Spleen (tissue), 11 donors: ENCODE measurements at regions not wholly inside any gene's neighbourhood (a gene's known extent, or its start where the extent isn't known, plus 50 kb on each side); places are given as distances from the start of the nearest gene placed in this dataset.

ENCODE experiments used
- DNase-seq: peaks from one replicate; pipeline ENCODE4 v3.0.0-alpha.2; 2020
- H3K27ac ChIP-seq, 8 donors: fragments of 200-600 bp; sonication (generic) in 7 of 8; 1 replicate in 4 of 8; 2 replicates in 4 of 8; pipeline versions ENCODE4 v1.5.0 to v1.8.0; 2016 to 2021; ENCODE audit warnings: inconsistent platforms in 4 of 8, mild to moderate bottlenecking in 4 of 8, moderate library complexity in 1 of 8
- H3K27me3 ChIP-seq, 7 donors: fragments of 200-600 bp; sonication (generic) in 6 of 7; replicated peaks in 1 of 7; 1 replicate in 4 of 7; 2 replicates in 3 of 7; pipeline versions ENCODE4 v1.5.0 to v1.8.0; 2016 to 2021; ENCODE audit warnings: inconsistent platforms in 3 of 7, mild to moderate bottlenecking in 1 of 7
- H3K36me3 ChIP-seq, 6 donors: fragments of 200-600 bp; sonication (generic) in 5 of 6; 1 replicate in 4 of 6; 2 replicates in 2 of 6; pipeline versions ENCODE4 v1.5.0 to v1.8.0; 2016 to 2021; ENCODE audit warnings: inconsistent platforms in 2 of 6
- H3K4me1 ChIP-seq, 6 donors: fragments of 200-600 bp; sonication (generic) in 5 of 6; 1 replicate in 3 of 6; 2 replicates in 3 of 6; pipeline versions ENCODE4 v1.5.0 to v1.8.0; 2016 to 2021; ENCODE audit warnings: inconsistent platforms in 3 of 6
- H3K4me3 ChIP-seq, 8 donors: fragments of 200-600 bp; sonication (generic) in 7 of 8; 1 replicate in 4 of 8; 2 replicates in 4 of 8; pipeline versions ENCODE4 v1.5.0 to v1.8.0; 2016 to 2021; ENCODE audit warnings: inconsistent platforms in 4 of 8, mild to moderate bottlenecking in 4 of 8, moderate library complexity in 2 of 8
- H3K9me3 ChIP-seq, 8 donors: fragments of 200-600 bp; sonication (generic) in 7 of 8; 1 replicate in 4 of 8; 2 replicates in 4 of 8; pipeline versions ENCODE4 v1.5.0 to v1.8.0; 2016 to 2021; ENCODE audit warnings: inconsistent platforms in 4 of 8
- CTCF ChIP-seq, 11 experiments: fragments of 200-600 bp in 7 of 11; fragments of 450-650 bp in 4 of 11; sonication (generic) in 4 of 11; IDR thresholded peaks in 8 of 11; conservative IDR thresholded peaks in 3 of 11; 1 replicate in 7 of 11; 2 replicates in 4 of 11; pipeline versions ENCODE4 v1.4.0 to v1.8.0; 2016 to 2021; ENCODE audit warnings: antibody characterized with exemption in 11 of 11, inconsistent platforms in 4 of 11, mild to moderate bottlenecking in 1 of 11
- POLR2A ChIP-seq, 3 donors: fragments of 450-650 bp; IDR thresholded peaks; one replicate each; pipeline ENCODE4 v1.5.1; 2017; ENCODE audit warnings: antibody characterized with exemption in 3 of 3, mild to moderate bottlenecking in 1 of 3
- POLR2AphosphoS5 ChIP-seq, 3 donors: sonication (generic); formaldehyde crosslinking; IDR thresholded peaks; one replicate each; pipeline ENCODE4 v1.5.1; 2017; ENCODE audit warnings: antibody characterized with exemption in 3 of 3
- WGBS, 5 donors: extraction: QIAGEN DNeasy Blood & Tissue Kit in 3 of 5; methylation state at CpG; one replicate each; pipeline versions ENCODE4 v1.1.5 to v1.1.7; 2013 to 2018; 5-methylcytosine and 5-hydroxymethylcytosine counted together
- intact Hi-C: fragments of 100-400 bp; cut with DNase I; formaldehyde crosslinking; loops from one replicate; pipeline ENCODE4 v1.15.0; 2023; ENCODE audit warnings: low total_unique reads
- donor health status: healthy with polysubstance abuse.
- donor health status: DM: no; HTN: no; CAD: no; lungs with moderate emphysema.
- donor health status: DM: no; HTN: no; CAD: no.
- donor health status: Bipolar disorder and iron deficiency.
- donor health status: healthy.
- donor health status: DM: no; HTN: no; CAD: no.
- donor health status: DM: yes; HTN: yes; CAD: no.

GRCh38 chr14:38731962-38732361, 371.1 kb downstream of the SEC23A start:
- peaks cover 0 to 16% (median 9%) of the 10 kb centered on the region in 8 donors for H3K9me3 ChIP-seq
- no peaks in the 10 kb centered on the region for H3K36me3 ChIP-seq
- H3K4me1 ChIP-seq: no peaks in the 10 kb centered on the region
- DNase-seq: no peak
- no peak overlapping the region for H3K4me3 ChIP-seq
- no peaks in the 10 kb centered on the region for H3K27me3 ChIP-seq
- no peak overlapping the region for H3K27ac ChIP-seq
- TF ChIP-seq CTCF (IDR thresholded peaks at IDR 0.05 in 8 of 11, conservative IDR thresholded peaks at IDR 0.05 in 3 of 11): no peak
- no peak for TF ChIP-seq POLR2AphosphoS5 (IDR thresholded peaks at IDR 0.05)
- TF ChIP-seq POLR2A (IDR thresholded peaks at IDR 0.05): no peak
- 38 to 57% (median 50%) methylated on average over 1 of the region's 1 CpG for WGBS, 5 donors
- intact Hi-C loops: no loop called here

GRCh38 chr14:38730420-38730819, 372.6 kb downstream of the SEC23A start:
- Histone ChIP-seq H3K27me3 (no peaks in the 10 kb centered on the region), H3K36me3 (no peaks in the 10 kb centered on the region), H3K4me1 (no peaks in the 10 kb centered on the region), H3K4me3 (no peak overlapping the region), H3K27ac (no peak overlapping the region), H3K9me3 (peaks cover 0 to 16% (median 9%) of the 10 kb centered on the region in 8 donors)
- intact Hi-C loops: no loop called here
- TF ChIP-seq POLR2AphosphoS5 (IDR thresholded peaks at IDR 0.05) (no peak), POLR2A (IDR thresholded peaks at IDR 0.05) (no peak), CTCF (IDR thresholded peaks at IDR 0.05 in 8 of 11, conservative IDR thresholded peaks at IDR 0.05 in 3 of 11) (no peak)
- WGBS, 5 donors: 71 to 88% (median 81%) methylated on average over 3 of the region's 3 CpGs
- DNase-seq: no peak

- DNase-seq: no peak
- no peaks in the 10 kb centered on the region for H3K9me3 ChIP-seq
- H3K36me3 ChIP-seq: no peaks in the 10 kb centered on the region
- no peaks in the 10 kb centered on the region for H3K27me3 ChIP-seq
- H3K4me3 ChIP-seq: no peak overlapping the region
- no peaks in the 10 kb centered on the region for H3K4me1 ChIP-seq
- intact Hi-C loops: loop anchor here (10.0 kb wide), 1 partner anchor 137 kb away; no protein-coding TSS in a partner anchor
- 79 to 95% (median 89%) methylated on average over 6 to 12 of the region's 12 CpGs for WGBS, 5 donors
- no peak overlapping the region for H3K27ac ChIP-seq
- TF ChIP-seq POLR2AphosphoS5 (IDR thresholded peaks at IDR 0.05): no peak
- TF ChIP-seq POLR2A (IDR thresholded peaks at IDR 0.05): no peak
These were observed 375.3 kb downstream of the SEC23A start for GRCh38 chr14:38727731-38728130.

GRCh38 chr14:38724621-38725020, 378.4 kb downstream of the SEC23A start:
- no peaks in the 10 kb centered on the region for H3K9me3 ChIP-seq
- WGBS, 5 donors: 77 to 90% (median 83%) methylated on average over 3 of the region's 3 CpGs
- no peak for TF ChIP-seq CTCF (IDR thresholded peaks at IDR 0.05 in 8 of 11, conservative IDR thresholded peaks at IDR 0.05 in 3 of 11)
- no peak for TF ChIP-seq POLR2AphosphoS5 (IDR thresholded peaks at IDR 0.05)
- no peak for TF ChIP-seq POLR2A (IDR thresholded peaks at IDR 0.05)
- intact Hi-C loops: loop anchor here (5.0 to 10.0 kb wide), 2 partner anchors 140 to 293 kb away; no protein-coding TSS in a partner anchor
- no peaks in the 10 kb centered on the region for H3K36me3 ChIP-seq
- no peaks in the 10 kb centered on the region for H3K27me3 ChIP-seq
- no peak overlapping the region for H3K4me3 ChIP-seq
- H3K27ac ChIP-seq: no peak overlapping the region
- DNase-seq: no peak
- no peaks in the 10 kb centered on the region for H3K4me1 ChIP-seq

- Histone ChIP-seq H3K27ac (no peak overlapping the region), H3K36me3 (no peaks in the 10 kb centered on the region), H3K27me3 (no peaks in the 10 kb centered on the region), H3K4me3 (no peak overlapping the region), H3K9me3 (no peaks in the 10 kb centered on the region), H3K4me1 (no peaks in the 10 kb centered on the region)
- TF ChIP-seq CTCF (IDR thresholded peaks at IDR 0.05 in 8 of 11, conservative IDR thresholded peaks at IDR 0.05 in 3 of 11): no peak
- TF ChIP-seq POLR2AphosphoS5 (IDR thresholded peaks at IDR 0.05): no peak
- no peak for TF ChIP-seq POLR2A (IDR thresholded peaks at IDR 0.05)
- WGBS, 5 donors: 55 to 77% (median 68%) methylated on average over 5 of the region's 5 CpGs
- intact Hi-C loops: loop anchor here (5.0 to 10.0 kb wide), 2 partner anchors 141 to 293 kb away; no protein-coding TSS in a partner anchor
- no peak for DNase-seq
These were observed 379.1 kb downstream of the SEC23A start for GRCh38 chr14:38723959-38724358.
